HCT116 (cell line): ENCODE measurements at regions not wholly inside any gene's neighbourhood (a gene's known extent, or its start where the extent isn't known, plus 50 kb on each side); places are given as distances from the start of the nearest gene placed in this dataset.

ENCODE experiments used
- ATAC-seq: fragments of 200-7000 bp; cut with Tn5 transposase; 2 replicates; pipeline ENCODE4 v1.9.1; 2020; ENCODE audit warnings: mild to moderate bottlenecking, moderate library complexity
- BruUV-seq: library from RNA; stranded (reverse); fragments of 400-500 nt; replicated peaks from 2 replicates; lab custom pipeline; 2021; lab: Mats Ljungman, UMichigan
- CTCF ChIA-PET: fragments of 300-600 bp; sonication (Branson Sonifier 250); formaldehyde crosslinking; loops from one replicate; lab custom pipeline; 2021; ENCODE audit warnings: antibody characterized with exemption; lab: Charles Lee
- POLR2A ChIA-PET: fragments of 300-600, 350-600 bp; sonication (Branson Sonifier 250); formaldehyde crosslinking; loops from one replicate; lab custom pipeline; 2021; ENCODE audit warnings: antibody characterized with exemption; lab: Charles Lee
- RAD21 ChIA-PET, 2 experiments: fragments of 300-600 bp; sonication (Branson Sonifier 250); formaldehyde crosslinking; loops; one replicate each; lab custom pipeline; 2023; ENCODE audit warnings: low total read pairs in 2 of 2; ENCODE audit not compliant: uncharacterized antibody in 2 of 2, unreplicated experiment in 2 of 2, low non-redundant PET in 1 of 2; lab: Charles Lee
- DNase-seq: peaks from one replicate; pipeline ENCODE4 v3.0.0-alpha.2; 2010; ENCODE audit warnings: low read depth, low spot score
- H2AFZ ChIP-seq: fragments of 200-600 bp; shearing (Covaris generic), sonication (generic); 2 replicates; pipeline ENCODE4 v1.6.1; 2017; ENCODE audit warnings: low read depth, mixed run types, mixed read lengths, antibody characterized with exemption, low read length; ENCODE audit not compliant: poor library complexity, severe bottlenecking
- H3K27ac ChIP-seq: 2 replicates; pipeline ENCODE4 v1.5.1; 2012; ENCODE audit warnings: low read depth, low read length
- H3K27me3 ChIP-seq: fragments of 200-600 bp; sonication (generic); 2 replicates; pipeline ENCODE4 v1.6.1; 2016; ENCODE audit warnings: mixed run types, low read length, mixed read lengths; ENCODE audit not compliant: insufficient read depth
- H3K36me3 ChIP-seq, 2 experiments: fragments of 200-500 bp in 1 of 2; fragments of 200-600 bp in 1 of 2; sonication (Bioruptor generic) in 1 of 2; sonication (generic) in 1 of 2; 2 replicates each; pipeline versions ENCODE4 v1.5.1 to v1.6.1; 2014 to 2016; ENCODE audit warnings: low read length in 2 of 2, inconsistent platforms in 1 of 2, mixed read lengths in 1 of 2, mixed run types in 1 of 2; ENCODE audit not compliant: insufficient read depth in 2 of 2, control insufficient read depth in 1 of 2
- H3K4me1 ChIP-seq, 2 experiments: fragments of 200-600 bp in 1 of 2; sonication (generic) in 1 of 2; 2 replicates each; pipeline versions ENCODE4 v1.5.1 to v1.6.1; 2012 to 2017; ENCODE audit warnings: low read length in 2 of 2, inconsistent platforms in 1 of 2, mild to moderate bottlenecking in 1 of 2, mixed read lengths in 1 of 2, mixed run types in 1 of 2, moderate library complexity in 1 of 2; ENCODE audit not compliant: insufficient read depth in 2 of 2, control insufficient read depth in 1 of 2
- H3K4me2 ChIP-seq: fragments of 200-600 bp; sonication (generic); 2 replicates; pipeline ENCODE4 v1.6.1; 2017; ENCODE audit warnings: mixed run types, low read length, mixed read lengths
- H3K4me3 ChIP-seq, 2 experiments: fragments of 200-600 bp in 1 of 2; sonication (generic) in 1 of 2; replicated peaks in 1 of 2; 2 replicates each; pipeline ENCODE4 v1.5.1; 2011 to 2016; ENCODE audit warnings: low read length in 2 of 2, control low read depth in 1 of 2, low read depth in 1 of 2, mild to moderate bottlenecking in 1 of 2, mixed read lengths in 1 of 2, mixed run types in 1 of 2
- H3K79me2 ChIP-seq: fragments of 200-600 bp; sonication (generic); 2 replicates; pipeline ENCODE4 v1.6.1; 2017; ENCODE audit warnings: mild to moderate bottlenecking, mixed run types, low read length, moderate library complexity, mixed read lengths; ENCODE audit not compliant: insufficient read depth
- H3K9ac ChIP-seq: fragments of 200-600 bp; sonication (generic); 2 replicates; pipeline ENCODE4 v1.6.1; 2016; ENCODE audit warnings: low read length, mixed read lengths
- H3K9me2 ChIP-seq: fragments of 200-600 bp; sonication (generic), shearing (Covaris generic); 2 replicates; pipeline ENCODE4 v1.6.1; 2017; ENCODE audit warnings: mixed run types, mild to moderate bottlenecking, moderate library complexity; ENCODE audit not compliant: insufficient read depth
- H3K9me3 ChIP-seq, 2 experiments: fragments of 200-500 bp in 1 of 2; fragments of 200-600 bp in 1 of 2; sonication (Bioruptor generic) in 1 of 2; sonication (generic) in 1 of 2; 2 replicates each; pipeline ENCODE4 v1.6.1; 2014 to 2017; ENCODE audit warnings: low read length in 2 of 2, mixed read lengths in 2 of 2, inconsistent platforms in 1 of 2, low read depth in 1 of 2, mild to moderate bottlenecking in 1 of 2, mixed run types in 1 of 2, moderate library complexity in 1 of 2; ENCODE audit not compliant: control insufficient read depth in 1 of 2, insufficient read depth in 1 of 2
- H4K20me1 ChIP-seq: fragments of 200-600 bp; sonication (generic), shearing (Covaris generic); 2 replicates; pipeline ENCODE4 v1.6.1; 2017; ENCODE audit warnings: mixed run types, mild to moderate bottlenecking, moderate library complexity; ENCODE audit not compliant: insufficient read depth
- ATF3 ChIP-seq: IDR thresholded peaks from 2 replicates; pipeline ENCODE4 v1.6.1; 2012
- CEBPB ChIP-seq: IDR thresholded peaks from 2 replicates; pipeline ENCODE4 v1.6.1; 2012; ENCODE audit warnings: low read depth
- CTCF ChIP-seq, 3 experiments: fragments of 200-600 bp in 1 of 3; sonication (generic) in 1 of 3; IDR thresholded peaks in 2 of 3; conservative IDR thresholded peaks in 1 of 3; 2 replicates each; pipeline ENCODE4 v1.5.1; 2012 to 2017; ENCODE audit warnings: low read depth in 2 of 3, low read length in 2 of 3, antibody characterized with exemption in 1 of 3, borderline replicate concordance in 1 of 3, control low read depth in 1 of 3, mild to moderate bottlenecking in 1 of 3, mixed read lengths in 1 of 3, mixed run types in 1 of 3, moderate library complexity in 1 of 3; ENCODE audit not compliant: insufficient read depth in 1 of 3
- ELF1 ChIP-seq: IDR thresholded peaks from 2 replicates; pipeline ENCODE4 v1.6.1; 2012; ENCODE audit warnings: low read depth, borderline replicate concordance
- EZH2 ChIP-seq: fragments of 200-600 bp; sonication (generic); IDR thresholded peaks from 2 replicates; pipeline ENCODE4 v1.6.1; 2017; ENCODE audit warnings: antibody characterized with exemption, mixed run types
- EZH2phosphoT487 ChIP-seq: fragments of 200-600 bp; IDR thresholded peaks from 2 replicates; pipeline ENCODE4 v1.6.1; 2018; ENCODE audit warnings: antibody characterized with exemption, borderline replicate concordance
- JUND ChIP-seq: IDR thresholded peaks from 2 replicates; pipeline ENCODE4 v1.6.1; 2012
- MAX ChIP-seq: IDR thresholded peaks from 2 replicates; pipeline ENCODE4 v1.6.1; 2012
- POLR2AphosphoS5 ChIP-seq: IDR thresholded peaks from 2 replicates; pipeline ENCODE4 v1.6.1; 2011; ENCODE audit warnings: mild to moderate bottlenecking, low read depth, low read length, moderate library complexity
- SP1 ChIP-seq: IDR thresholded peaks from 2 replicates; pipeline ENCODE4 v1.6.1; 2012; ENCODE audit warnings: low read depth
- TCF7L2 ChIP-seq: IDR thresholded peaks from 2 replicates; pipeline ENCODE4 v1.7.0; 2011; ENCODE audit warnings: borderline replicate concordance, inconsistent platforms; ENCODE audit not compliant: insufficient read depth, insufficient read length; ENCODE audit errors: extremely low read depth
- ZFX ChIP-seq: fragments of 450-650 bp; IDR thresholded peaks from 2 replicates; pipeline ENCODE4 v1.6.1; 2017
- ZNF274 ChIP-seq: fragments of 200-500 bp; sonication (Bioruptor generic); IDR thresholded peaks from 2 replicates; pipeline ENCODE4 v1.6.1; 2014; ENCODE audit warnings: mild to moderate bottlenecking, low read depth, low read length, inconsistent platforms
- intact Hi-C: fragments of 100-400 bp; cut with micrococcal nuclease; formaldehyde crosslinking; loops from 2 replicates; pipeline ENCODE4 v1.10.0; 2022

- no peaks in the 10 kb centered on the region for H3K36me3 ChIP-seq
- CTCF ChIA-PET, result no interaction called here
- ATAC-seq, result no peak
Observed at GRCh38 chr13:110027470-110028240, 241.3 kb upstream of the IRS2 start.

GRCh38 chr13:110024645-110024980, 238.2 kb upstream of the IRS2 start:
- RAD21 ChIA-PET, result no interaction called here
- Histone ChIP-seq H3K9me2 (no peaks in the 10 kb centered on the region), H3K4me3 (no peak overlapping the region), H3K9me3 (no peaks in the 10 kb centered on the region), H3K36me3 (no peaks in the 10 kb centered on the region)
- DNase-seq (no peak), ATAC-seq (no peak)
- no TSS peak for BruUV-seq
- TF ChIP-seq SP1, result no peak
- no peak for TF ChIP-seq EZH2
- no peak for TF ChIP-seq MAX
- TF ChIP-seq ELF1, result no peak
- no peak for TF ChIP-seq ATF3
- no peak for TF ChIP-seq CTCF (IDR thresholded peaks at IDR 0.05 in 2 of 3, conservative IDR thresholded peaks at IDR 0.05 in 1 of 3; ENCODE audit: borderline replicate concordance in 1 of 3, insufficient read depth in 1 of 3, low read depth in 2 of 3, low read length in 2 of 3)
- TF ChIP-seq EZH2phosphoT487, result no peak
- TF ChIP-seq, all 23 proteins: peak for 0
- Histone ChIP-seq H3K9ac (no peak overlapping the region), H3K27me3 (no peaks in the 10 kb centered on the region), H3K79me2 (no peaks in the 10 kb centered on the region), H3K27ac (no peak overlapping the region), H3K4me1 (no peaks in the 10 kb centered on the region), H2AFZ (no peak overlapping the region), H4K20me1 (no peaks in the 10 kb centered on the region), H3K4me2 (no peak overlapping the region)
- CTCF ChIA-PET, result interaction anchor here (0.7 kb wide), 1 partner anchor 16 kb away, joined by 3 read pairs; no protein-coding TSS in a partner anchor
- POLR2A ChIA-PET, result no interaction called here
- intact Hi-C loops, result no loop called here

More at GRCh38 chr13:110027470-110028240, 241.3 kb upstream of the IRS2 start:
- Histone ChIP-seq H3K27ac (no peak overlapping the region), H3K9me3 (no peaks in the 10 kb centered on the region), H3K27me3 (no peaks in the 10 kb centered on the region), H3K9me2 (no peaks in the 10 kb centered on the region), H3K4me1 (no peaks in the 10 kb centered on the region), H3K9ac (no peak overlapping the region), H3K79me2 (no peaks in the 10 kb centered on the region), H2AFZ (no peak overlapping the region), H3K4me3 (no peak overlapping the region), H4K20me1 (no peaks in the 10 kb centered on the region), H3K4me2 (no peak overlapping the region)
- BruUV-seq, result no TSS peak
- no peak for TF ChIP-seq ZFX
- no peak for TF ChIP-seq POLR2AphosphoS5
- TF ChIP-seq CEBPB, result no peak
- no peak for TF ChIP-seq TCF7L2
- no peak for TF ChIP-seq SP1
- no peak for TF ChIP-seq ZNF274
- TF ChIP-seq MAX, result no peak
- no peak for TF ChIP-seq JUND
- no peak for DNase-seq
- intact Hi-C loops, result no loop called here
- RAD21 ChIA-PET, result no interaction called here
- POLR2A ChIA-PET, result no interaction called here
